Vagina (tissue), 2 donors: ENCODE measurements at regions not wholly inside any gene's neighbourhood (a gene's known extent, or its start where the extent isn't known, plus 50 kb on each side); places are given as distances from the start of the nearest gene placed in this dataset.
A peak's percentile ranks its signal among the peaks of the same experiment; 100 is the strongest.

Experiments
- DNase-seq, 2 donors: peaks; one replicate each; pipeline ENCODE4 v3.0.0-alpha.2; 2017; ENCODE audit errors: extremely low spot score in 2 of 2
- H3K27ac ChIP-seq: fragments of 200-600 bp; sonication (generic); one replicate; pipeline ENCODE4 v1.5.1; 2019
- H3K27me3 ChIP-seq: fragments of 200-600 bp; sonication (generic); one replicate; pipeline ENCODE4 v1.5.1; 2019
- H3K36me3 ChIP-seq, 2 donors: fragments of 200-600 bp; sonication (generic); one replicate each; pipeline ENCODE4 v1.5.1; 2017 to 2019
- H3K4me1 ChIP-seq: fragments of 200-600 bp; sonication (generic); one replicate; pipeline ENCODE4 v1.5.1; 2019
- H3K4me3 ChIP-seq, 2 donors: fragments of 200-600 bp; sonication (generic); 1 replicate in 1 of 2; 2 replicates in 1 of 2; pipeline ENCODE4 v1.5.1; 2016 to 2019
- H3K9me3 ChIP-seq: fragments of 200-600 bp; sonication (generic); one replicate; pipeline ENCODE4 v1.5.1; 2019
- POLR2A ChIP-seq, 2 donors: fragments of 450-650 bp; IDR thresholded peaks; one replicate each; pipeline ENCODE4 v1.6.1; 2017; ENCODE audit warnings: antibody characterized with exemption in 2 of 2, mild to moderate bottlenecking in 2 of 2, moderate library complexity in 2 of 2
- POLR2AphosphoS5 ChIP-seq, 2 donors: sonication (generic); formaldehyde crosslinking; IDR thresholded peaks; one replicate each; pipeline ENCODE4 v1.9.0; 2017; ENCODE audit warnings: antibody characterized with exemption in 2 of 2, mild to moderate bottlenecking in 2 of 2, low read depth in 1 of 2; ENCODE audit not compliant: insufficient read depth in 1 of 2
- intact Hi-C: fragments of 100-400 bp; cut with DNase I; formaldehyde crosslinking; loops from one replicate; pipeline ENCODE4 v1.15.1; 2023
- TF ChIP-seq, protein P1 (sequence below), 3 experiments: fragments of 450-650 bp in 2 of 3; fragments of 200-600 bp in 1 of 3; sonication (generic) in 1 of 3; IDR thresholded peaks; one replicate each; pipeline ENCODE4 v1.5.1; 2017 to 2019; ENCODE audit warnings: antibody characterized with exemption in 3 of 3, mild to moderate bottlenecking in 2 of 3, moderate library complexity in 2 of 3

- Histone ChIP-seq H3K4me3 (no peak overlapping the region), H3K4me1 (peaks cover 7% of the 10 kb centered on the region), H3K27ac (no peak overlapping the region), H3K36me3 (no peaks in the 10 kb centered on the region), H3K9me3 (no peaks in the 10 kb centered on the region), H3K27me3 (no peaks in the 10 kb centered on the region)
- TF ChIP-seq, protein P1, sequence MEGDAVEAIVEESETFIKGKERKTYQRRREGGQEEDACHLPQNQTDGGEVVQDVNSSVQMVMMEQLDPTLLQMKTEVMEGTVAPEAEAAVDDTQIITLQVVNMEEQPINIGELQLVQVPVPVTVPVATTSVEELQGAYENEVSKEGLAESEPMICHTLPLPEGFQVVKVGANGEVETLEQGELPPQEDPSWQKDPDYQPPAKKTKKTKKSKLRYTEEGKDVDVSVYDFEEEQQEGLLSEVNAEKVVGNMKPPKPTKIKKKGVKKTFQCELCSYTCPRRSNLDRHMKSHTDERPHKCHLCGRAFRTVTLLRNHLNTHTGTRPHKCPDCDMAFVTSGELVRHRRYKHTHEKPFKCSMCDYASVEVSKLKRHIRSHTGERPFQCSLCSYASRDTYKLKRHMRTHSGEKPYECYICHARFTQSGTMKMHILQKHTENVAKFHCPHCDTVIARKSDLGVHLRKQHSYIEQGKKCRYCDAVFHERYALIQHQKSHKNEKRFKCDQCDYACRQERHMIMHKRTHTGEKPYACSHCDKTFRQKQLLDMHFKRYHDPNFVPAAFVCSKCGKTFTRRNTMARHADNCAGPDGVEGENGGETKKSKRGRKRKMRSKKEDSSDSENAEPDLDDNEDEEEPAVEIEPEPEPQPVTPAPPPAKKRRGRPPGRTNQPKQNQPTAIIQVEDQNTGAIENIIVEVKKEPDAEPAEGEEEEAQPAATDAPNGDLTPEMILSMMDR (IDR thresholded peaks at IDR 0.05), result no peak
- TF ChIP-seq POLR2A (IDR thresholded peaks at IDR 0.05) (no peak), POLR2AphosphoS5 (IDR thresholded peaks at IDR 0.05; ENCODE audit: insufficient read depth in 1 of 2, low read depth in 1 of 2) (no peak)
- no peak for DNase-seq
- intact Hi-C loops, result no loop called here
Measured at GRCh38 chr4:31089815-31090214, 369.6 kb downstream of the PCDH7 start.

DNA sequence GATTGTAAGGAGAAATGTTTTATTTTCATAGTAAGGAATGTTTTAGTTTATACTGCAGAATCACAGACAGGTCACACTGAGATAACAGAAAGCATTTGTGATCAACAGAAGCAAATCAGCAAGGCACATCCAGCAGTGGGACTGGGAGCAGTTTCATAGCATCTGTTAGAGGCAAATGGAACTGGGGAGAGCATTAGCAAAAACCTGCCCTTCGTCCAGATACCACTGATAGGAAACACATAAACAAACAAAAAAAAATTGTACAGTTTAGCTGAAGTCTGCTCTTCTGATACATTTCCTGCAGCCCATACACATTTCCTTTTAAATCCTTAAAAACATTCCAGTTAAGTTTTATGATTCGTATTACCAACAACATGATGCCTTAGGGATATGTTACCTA is 374.3 kb downstream of the PCDH7 start:
- TF ChIP-seq POLR2AphosphoS5 (IDR thresholded peaks at IDR 0.05; ENCODE audit: insufficient read depth in 1 of 2, low read depth in 1 of 2) (no peak), POLR2A (IDR thresholded peaks at IDR 0.05) (no peak)
- TF ChIP-seq, protein P1 (IDR thresholded peaks at IDR 0.05), result no peak
- Histone ChIP-seq H3K27me3 (no peaks in the 10 kb centered on the region), H3K4me3 (no peak overlapping the region), H3K9me3 (no peaks in the 10 kb centered on the region), H3K36me3 (no peaks in the 10 kb centered on the region), H3K4me1 (no peaks in the 10 kb centered on the region), H3K27ac (no peak overlapping the region)
- intact Hi-C loops, result no loop called here
- DNase-seq, result no peak

DNA sequence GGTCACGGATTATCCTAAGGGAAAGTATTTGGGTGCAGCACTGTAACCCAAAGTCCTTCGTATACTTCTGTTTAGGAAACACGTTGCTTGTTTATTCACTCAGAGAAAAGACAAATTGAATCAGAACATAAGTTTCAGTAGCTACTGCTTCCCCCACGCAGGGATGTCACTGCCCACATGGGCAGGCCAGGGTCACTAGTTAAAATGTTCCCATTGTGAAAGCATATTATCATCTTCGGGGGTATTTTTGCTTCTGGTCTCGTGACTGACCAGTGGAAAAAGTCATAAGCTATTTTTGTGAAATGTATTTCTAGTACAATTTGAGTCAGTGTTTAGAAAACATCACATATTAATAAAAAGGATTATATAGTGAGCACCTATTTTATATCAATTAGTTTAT is 377.8 kb downstream of the PCDH7 start:
- no peaks in the 10 kb centered on the region for H3K9me3 ChIP-seq
- DNase-seq, result no peak
- no peak for TF ChIP-seq POLR2AphosphoS5 (IDR thresholded peaks at IDR 0.05; ENCODE audit: insufficient read depth in 1 of 2, low read depth in 1 of 2)
- TF ChIP-seq, protein P1 (IDR thresholded peaks at IDR 0.05), result no peak
- no peaks in the 10 kb centered on the region for H3K27me3 ChIP-seq
- H3K36me3 ChIP-seq, result no peaks in the 10 kb centered on the region
- intact Hi-C loops, result no loop called here
- no peak overlapping the region for H3K27ac ChIP-seq
- no peaks in the 10 kb centered on the region for H3K4me1 ChIP-seq
- no peak overlapping the region for H3K4me3 ChIP-seq

DNA sequence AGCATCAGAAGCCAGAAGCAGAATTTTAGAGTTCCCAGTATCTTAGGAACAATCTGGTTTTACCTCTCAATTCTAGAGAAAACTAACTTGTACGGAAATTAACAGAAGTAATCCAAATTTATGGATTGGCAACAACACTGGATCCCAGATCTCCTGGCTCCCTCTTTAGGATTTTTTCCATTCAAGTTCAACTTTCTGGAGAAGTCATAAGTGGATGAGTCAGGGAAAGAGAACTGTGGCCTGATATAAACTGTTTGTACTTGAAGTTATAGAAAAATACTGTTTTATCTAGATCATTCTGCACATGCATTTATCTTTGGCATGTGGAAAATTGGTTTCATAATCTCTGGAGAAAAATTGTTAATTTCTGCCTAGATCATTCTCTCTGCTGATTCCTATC is 380.4 kb downstream of the PCDH7 start:
- no peak for DNase-seq
- peak overlapping the region; percentile 14 for H3K27ac ChIP-seq
- TF ChIP-seq POLR2A (IDR thresholded peaks at IDR 0.05) (no peak), POLR2AphosphoS5 (IDR thresholded peaks at IDR 0.05; ENCODE audit: insufficient read depth in 1 of 2, low read depth in 1 of 2) (no peak)
- TF ChIP-seq, protein P1 (IDR thresholded peaks at IDR 0.05), result no peak
- no peaks in the 10 kb centered on the region for H3K4me1 ChIP-seq
- no peak overlapping the region for H3K4me3 ChIP-seq
- no peaks in the 10 kb centered on the region for H3K27me3 ChIP-seq
- H3K9me3 ChIP-seq, result no peaks in the 10 kb centered on the region
- H3K36me3 ChIP-seq, result no peaks in the 10 kb centered on the region
- intact Hi-C loops, result no loop called here

GRCh38 chr4:31104043-31104442 is 383.9 kb downstream of the PCDH7 start:
- H3K27ac ChIP-seq, result no peak overlapping the region
- no peaks in the 10 kb centered on the region for H3K4me1 ChIP-seq
- H3K36me3 ChIP-seq, result no peaks in the 10 kb centered on the region
- no peaks in the 10 kb centered on the region for H3K9me3 ChIP-seq
- no peaks in the 10 kb centered on the region for H3K27me3 ChIP-seq
- intact Hi-C loops, result no loop called here
- DNase-seq, result no peak
- TF ChIP-seq POLR2AphosphoS5 (IDR thresholded peaks at IDR 0.05; ENCODE audit: insufficient read depth in 1 of 2, low read depth in 1 of 2), result no peak
- TF ChIP-seq POLR2A (IDR thresholded peaks at IDR 0.05), result no peak
- TF ChIP-seq, protein P1 (IDR thresholded peaks at IDR 0.05), result no peak
- no peak overlapping the region for H3K4me3 ChIP-seq
